GM19438 (cell line): ENCODE measurements at regions not wholly inside any gene's neighbourhood (a gene's known extent, or its start where the extent isn't known, plus 50 kb on each side); places are given as distances from the start of the nearest gene placed in this dataset.

Experiments used
- ATAC-seq: cut with Tn5 transposase; IDR thresholded peaks from one replicate; pipeline ENCODE4 v1.9.1; 2021; ENCODE audit warnings: low read depth; ENCODE audit not compliant: unreplicated experiment

DNA sequence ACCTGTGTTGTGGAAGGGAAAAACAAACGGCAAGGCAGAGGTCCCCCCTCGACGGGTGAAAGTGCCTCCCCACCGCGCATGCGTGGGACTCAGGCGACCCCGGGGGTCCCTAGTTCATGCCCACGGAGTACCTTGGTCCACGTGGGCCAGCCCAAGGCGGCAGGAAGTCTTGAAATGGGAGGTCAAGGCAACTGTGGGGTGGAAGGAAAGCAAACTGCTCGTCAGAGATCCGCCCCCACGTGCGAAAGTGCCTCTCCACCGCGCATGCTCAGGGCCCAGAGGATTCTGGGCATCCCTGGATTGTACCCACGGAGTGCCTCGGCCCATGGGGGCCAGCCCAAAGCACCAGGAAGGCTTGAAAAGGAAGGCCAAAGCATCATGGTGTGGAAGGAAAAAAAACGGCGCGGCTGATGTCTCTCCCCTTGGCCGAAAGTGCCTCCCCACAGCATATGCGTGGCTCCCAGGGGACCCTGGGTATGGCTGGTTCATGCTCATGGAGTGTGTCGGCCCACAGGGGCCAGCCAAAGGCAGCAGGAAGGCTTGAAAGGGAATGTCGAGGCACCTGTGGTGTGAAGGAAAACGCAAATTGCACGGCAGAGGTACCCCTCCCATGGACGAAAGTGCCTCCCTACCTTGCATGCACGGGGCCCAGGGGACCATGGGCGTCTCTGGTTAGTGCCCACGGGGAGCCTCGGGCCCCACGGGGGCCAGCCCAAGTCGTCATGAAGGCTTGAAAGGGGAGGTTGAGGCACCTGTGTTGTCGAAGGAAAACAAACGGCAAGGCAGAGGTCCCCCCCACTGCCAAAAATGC lies 369.7 kb downstream of the ALG10 start:
- no peak for ATAC-seq

DNA sequence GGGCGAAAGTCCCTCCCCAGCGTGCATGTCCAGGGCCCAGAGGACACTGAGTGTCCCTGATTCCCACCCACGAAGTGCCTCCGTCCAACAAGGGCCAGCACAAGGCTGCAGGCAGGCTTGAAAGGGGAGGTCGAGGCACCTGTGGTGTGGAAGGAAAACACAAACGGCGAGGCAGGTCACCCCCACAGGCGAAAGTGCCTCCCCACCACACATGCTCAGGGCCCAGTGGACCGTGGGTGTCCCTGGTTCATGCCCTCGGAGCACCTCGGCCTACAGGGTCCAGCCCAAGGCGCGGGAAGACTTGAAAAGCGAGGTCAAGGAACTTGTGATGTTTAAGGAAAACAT lies 370.4 kb downstream of the ALG10 start:
- no peak for ATAC-seq

DNA sequence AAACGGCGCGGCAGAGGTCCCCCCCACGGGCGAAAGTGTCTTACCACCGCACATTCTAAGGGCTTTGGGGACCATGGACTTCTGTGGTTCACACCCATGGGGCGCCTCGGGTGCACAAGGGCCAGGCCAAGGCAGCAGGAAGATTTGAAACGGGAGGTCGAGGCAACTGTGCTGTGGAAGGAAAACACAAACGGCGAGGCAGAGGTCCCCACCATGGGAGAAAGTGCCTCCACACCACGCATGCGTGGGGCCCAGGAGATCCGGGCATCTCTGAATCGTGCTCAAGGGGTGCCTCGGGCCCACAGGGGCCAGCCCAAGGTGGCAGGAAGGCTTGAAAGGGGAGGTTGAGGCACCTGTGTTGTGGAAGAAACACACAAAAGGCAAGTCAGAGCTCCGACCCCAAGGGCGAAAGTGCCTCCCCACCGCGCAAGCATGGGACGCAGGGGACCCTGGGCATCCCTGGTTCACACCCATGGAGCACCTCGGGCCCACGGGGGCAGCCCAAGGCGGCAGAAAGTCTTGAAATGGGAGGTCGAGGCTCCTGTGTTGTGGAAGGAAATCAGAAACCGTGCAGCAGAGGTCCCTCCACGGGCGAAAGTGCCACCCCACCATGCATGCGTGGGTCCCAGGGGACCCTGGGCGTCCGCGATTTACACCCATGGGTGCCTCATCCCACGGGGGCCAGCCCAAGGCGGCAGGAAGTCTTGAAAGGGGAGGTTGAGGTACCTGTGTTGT lies 371.0 kb downstream of the ALG10 start:
- no peak for ATAC-seq

DNA sequence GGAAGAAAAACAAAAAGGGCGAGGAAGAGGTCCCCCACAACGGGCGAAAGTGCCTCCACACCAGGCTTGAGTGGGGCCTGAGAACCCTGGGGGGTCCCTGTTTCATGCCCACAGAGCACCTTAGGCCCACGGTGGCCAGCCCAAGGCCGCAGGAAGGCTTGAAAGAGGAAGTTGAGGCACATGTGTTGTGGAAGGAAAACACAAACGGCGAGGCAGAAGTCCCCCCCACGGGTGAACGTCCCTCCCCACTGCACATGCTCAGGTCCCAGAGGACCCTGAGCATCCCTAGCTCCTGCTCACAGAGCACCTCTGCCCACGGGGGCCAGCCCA lies 371.5 kb downstream of the ALG10 start:
- ATAC-seq, result no peak

DNA sequence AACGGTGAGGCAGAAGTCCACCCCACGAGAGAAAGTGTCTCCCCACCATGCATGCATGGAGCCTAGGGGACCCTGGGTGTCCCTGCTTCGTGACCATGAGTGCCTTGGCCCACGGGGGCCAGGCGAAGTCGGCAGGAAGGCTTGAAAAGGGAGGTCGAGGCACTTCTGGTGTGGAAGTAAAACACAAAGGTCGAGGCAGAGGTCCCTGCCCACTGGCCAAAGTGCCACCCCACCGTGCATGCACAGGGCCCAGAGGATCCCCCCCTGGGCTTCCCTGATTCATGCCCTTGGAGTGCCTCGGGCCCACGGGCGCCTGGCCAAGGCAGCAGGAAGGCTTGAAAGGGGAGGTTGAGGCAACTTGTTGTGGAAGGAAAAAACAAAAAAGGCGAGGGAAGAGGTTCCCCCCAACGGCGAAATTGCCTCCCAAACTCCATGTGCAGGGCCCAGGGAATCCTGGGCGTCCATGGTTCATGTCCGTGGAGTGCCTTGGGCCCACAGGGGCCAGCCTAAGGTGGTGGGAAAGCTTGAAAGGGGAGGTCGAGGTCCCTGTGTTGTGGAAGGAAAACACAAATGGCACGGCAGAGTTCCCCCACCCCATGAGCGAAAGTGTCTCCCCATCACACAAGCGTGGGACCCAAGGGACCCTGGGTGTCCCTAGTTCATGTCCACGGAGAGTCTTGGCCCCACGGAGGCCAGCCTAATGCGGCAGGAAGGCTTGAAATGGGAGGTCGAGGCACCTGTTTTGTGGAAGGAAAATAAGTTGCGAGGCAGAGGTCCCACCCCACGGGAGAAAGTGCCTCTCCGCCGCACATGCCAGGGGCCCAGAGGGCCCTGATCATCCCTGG lies 372.1 kb downstream of the ALG10 start:
- ATAC-seq, result no peak

DNA sequence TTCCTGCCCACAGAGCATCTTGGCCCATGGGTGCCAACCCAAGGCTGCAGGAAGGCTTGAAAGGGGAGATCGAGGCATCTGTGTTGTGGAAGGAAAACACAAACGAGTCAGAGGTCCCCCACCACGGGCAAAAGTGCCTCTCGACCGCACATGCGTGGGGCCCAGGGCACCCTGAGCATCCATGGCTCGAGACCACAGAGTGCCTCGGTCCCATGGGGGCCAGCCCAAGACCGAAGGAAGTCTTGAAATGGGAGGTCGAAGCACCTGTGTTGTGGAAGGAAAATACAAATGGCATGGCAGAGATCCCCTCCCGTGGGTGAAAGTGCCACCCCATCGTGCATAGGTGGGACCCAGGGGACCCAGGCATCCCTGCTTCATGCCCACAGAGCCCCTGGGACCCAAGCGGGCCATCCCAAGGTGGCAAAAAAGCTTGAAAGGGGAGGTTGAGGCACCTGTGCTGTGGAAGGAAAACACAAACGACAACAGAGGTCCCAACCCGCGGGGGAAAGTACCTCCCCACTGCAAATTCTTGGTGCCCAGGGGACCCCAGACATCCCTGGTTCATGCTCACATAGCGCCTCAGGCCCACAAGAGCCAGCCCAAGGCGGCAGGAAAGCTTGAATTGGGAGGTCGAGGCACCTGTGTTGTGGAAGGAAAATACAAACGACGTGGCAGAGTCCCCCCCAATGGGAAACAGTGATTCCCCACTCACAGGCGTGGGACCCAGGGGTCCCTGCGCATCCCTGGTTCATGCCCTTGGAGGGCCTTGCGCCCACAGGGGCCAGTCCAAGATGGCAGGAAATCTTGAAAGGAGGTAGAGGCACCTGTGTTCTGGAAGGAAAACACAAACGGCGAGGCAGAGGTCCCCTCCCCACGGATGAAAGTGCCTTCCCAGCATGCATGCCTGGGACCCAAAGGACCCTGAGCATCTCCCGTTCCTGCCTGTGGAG lies 373.0 kb downstream of the ALG10 start:
- no peak for ATAC-seq

DNA sequence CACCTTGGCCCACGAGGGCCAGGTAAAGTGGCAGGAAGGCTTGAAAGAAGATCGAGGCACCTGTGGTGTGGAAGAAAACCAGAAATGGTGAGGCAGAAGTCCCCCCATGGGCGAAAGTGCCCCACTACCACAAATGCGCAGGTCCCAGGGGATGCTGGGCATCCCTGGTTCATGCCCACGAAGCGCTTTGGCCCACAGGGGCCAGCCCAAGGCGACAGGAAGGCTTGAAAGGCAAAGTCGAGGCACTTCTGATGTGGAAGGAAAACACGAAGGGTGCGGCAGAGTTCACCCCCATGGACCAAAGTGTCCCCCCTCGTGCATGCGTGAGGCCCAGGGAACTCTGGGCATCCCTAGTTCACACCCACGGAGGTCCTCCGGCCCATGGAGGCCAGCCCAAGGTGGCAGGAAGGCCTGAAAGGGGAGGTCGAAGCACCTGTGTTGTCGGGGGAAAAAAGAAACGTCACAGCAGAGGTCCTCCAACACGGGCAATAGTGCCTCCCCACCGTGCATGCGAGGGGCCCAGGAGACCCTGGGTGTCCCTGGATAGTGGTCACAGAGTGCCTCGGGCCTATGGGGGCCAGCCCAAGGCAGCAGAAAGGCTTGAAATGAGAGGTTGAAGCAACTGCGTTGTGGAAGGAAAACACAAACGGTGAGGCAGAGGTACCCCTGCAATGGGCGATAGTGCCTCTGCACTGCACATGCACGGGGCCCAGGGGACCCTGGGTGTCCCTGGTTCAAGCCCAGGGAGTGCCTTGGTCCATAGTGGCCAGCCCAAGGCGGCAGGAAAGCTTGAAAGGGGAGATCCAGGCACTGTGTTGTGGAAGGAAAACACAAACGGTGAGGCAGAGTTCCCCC lies 373.9 kb downstream of the ALG10 start:
- ATAC-seq, result no peak

DNA sequence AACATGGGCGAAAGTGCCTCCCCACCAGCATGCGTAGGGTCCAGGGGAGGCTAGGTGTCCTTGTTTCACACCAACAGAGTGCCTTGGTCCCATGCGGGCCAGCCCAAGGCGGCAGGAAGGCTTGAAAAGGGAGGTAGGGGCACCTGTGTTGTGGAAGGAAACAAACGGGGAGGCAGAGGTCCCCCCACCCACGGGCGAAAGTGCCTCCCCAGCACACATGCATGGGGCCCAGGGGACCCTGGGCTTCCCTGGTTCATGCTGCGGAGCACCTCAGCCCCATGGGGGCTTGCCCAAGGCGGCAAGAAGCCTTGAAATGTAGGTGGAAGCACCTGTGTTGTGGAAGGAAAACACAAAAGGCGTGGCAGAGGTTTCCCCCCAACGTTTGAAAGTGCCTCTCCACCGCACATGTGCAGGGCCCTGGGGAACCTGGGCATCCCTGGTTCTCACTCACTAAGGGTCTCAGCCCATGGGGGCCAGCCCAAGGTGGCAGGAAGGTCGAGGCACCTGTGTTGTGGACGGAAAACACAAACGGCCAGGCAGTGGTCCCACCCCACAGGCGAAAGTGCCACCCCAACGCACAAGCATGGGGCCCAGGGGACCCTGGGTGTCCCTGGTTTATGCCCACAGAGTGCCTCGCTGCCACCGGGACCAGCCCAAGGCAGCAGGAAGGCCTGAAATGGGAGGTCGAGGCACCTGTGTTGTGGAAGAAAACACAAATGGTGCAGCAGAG lies 374.7 kb downstream of the ALG10 start:
- no peak for ATAC-seq

DNA sequence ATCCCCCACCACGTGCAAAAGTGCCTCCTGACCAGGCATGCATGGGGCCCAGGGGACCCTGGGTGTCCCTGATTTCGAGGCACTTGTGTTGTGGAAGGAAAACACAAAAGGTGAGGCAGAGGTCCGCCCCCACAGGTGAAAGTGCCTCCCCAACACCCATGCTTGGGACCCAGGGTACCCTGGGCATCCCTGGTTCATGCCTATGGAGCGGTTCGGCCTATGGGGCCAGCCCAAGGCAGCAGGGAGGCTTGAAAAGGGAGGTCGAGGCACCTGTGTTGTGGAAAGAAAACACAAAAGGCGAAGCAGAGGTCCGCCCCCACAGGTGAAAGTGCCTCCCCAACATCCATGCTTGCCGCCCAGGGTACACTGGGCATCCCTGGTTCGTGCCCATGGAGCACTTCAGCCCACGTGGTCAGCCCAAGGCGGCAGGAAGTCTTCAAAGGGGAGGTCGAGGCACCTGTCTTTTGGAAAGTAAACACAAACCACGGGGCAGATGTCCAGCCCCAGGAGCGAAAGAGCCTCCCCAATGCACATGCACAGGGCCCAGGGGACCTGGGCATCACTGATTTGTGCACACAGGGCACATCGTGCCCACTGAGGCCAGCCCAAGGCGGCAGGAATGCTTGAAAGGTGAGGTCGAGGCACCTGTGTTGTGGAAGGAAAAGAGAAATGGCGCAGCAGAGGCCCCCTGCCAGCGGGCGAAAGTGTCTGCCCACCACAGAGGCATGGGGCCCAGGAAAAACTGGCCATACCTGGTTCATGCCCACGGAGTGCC lies 375.5 kb downstream of the ALG10 start:
- ATAC-seq, result no peak

DNA sequence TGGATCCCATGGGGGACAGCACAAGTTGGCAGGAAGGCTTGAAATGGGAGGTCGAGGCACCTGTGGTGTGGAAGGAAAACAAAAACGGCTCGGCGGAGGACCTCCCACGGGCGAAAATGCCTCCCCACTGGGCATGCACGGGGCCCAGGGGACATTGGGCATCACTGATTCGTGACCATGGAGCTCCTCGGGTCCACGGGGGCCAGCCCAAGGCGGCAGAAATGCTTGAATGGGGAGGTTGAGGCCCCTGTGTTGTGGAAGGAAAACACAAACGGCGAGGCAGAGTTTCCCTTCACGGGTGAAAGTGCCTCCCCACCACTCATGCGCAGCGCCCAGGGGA lies 376.0 kb downstream of the ALG10 start:
- no peak for ATAC-seq

DNA sequence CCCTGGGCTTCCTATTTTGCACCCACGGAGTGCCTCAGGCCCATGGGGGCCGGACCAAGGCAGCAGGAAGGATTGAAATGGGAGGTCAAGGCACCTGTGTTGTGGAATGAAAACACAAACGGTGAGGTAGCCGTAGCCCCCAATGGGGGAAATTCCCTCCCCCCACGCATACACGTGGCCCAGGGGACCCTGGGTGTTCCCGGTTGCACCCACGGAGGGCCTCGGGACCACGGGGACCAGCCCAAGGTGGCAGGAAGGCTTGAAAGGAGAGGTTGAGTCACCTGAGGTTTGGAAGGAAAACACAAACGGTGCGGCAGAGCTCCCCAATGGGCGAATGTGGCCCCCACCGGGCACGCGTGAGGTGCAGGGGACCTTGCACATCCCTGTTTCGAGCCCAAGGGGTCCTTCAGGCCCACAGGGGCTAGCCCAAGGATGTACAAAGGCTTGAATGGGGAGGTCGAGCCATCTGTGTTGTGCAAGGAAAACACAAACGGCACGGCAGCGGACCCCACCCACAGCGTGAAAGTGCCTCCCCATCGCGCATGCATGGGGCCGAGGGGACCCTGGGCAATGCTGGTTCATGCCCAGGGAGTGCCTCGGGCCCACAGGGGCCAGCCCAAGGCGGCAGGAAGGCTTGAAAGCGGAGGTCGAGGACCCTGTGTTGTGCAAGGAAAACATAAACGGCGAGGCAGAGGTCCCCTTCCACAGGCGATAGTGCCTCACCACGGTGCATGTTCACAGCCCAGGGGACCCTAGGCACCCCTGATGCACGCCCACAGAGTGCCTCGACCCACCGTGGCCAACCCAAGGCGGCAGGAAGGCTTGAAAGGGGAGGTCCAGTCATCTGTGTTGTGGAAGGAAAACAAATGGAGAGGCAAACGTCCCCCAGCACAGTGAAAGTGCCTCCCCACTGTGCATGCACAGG lies 376.7 kb downstream of the ALG10 start:
- no peak for ATAC-seq

DNA sequence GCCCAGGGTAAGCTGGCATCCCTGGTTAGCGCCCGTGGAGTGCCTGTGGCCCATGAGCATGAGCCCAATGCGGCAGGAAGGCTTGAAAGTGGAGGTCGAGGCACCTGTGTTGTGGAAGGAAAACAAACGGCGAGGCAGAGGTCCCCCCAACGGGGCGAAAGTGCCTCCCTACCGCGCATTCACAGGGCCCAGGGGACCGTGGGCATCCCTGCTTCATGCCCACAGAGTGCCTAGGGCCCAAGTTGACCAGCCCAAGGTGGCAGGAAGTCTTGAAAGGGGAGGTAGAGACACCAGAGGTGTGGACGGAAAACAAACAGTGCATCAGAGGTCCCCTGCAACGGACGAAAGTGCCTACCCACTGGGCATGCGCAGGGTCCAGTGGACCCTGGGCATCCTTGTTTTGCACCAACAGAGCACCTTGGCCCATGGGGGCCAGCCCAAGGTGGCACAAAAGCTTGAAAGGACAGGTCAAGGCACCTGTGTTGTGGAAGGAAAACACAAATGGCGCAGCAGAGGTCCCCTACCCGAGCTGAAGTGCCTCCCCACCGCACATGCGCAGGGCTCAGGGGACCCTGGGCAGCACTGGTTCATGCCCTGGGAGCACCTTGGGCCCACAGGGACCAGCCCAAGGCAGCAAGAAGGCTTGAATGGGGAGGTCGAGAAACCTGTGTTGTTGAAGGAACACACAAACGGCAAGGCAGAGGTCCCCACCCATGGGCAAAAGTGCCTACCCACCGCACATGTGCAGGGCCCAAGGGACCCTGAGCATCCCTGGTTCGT lies 377.5 kb downstream of the ALG10 start:
- no peak for ATAC-seq

DNA sequence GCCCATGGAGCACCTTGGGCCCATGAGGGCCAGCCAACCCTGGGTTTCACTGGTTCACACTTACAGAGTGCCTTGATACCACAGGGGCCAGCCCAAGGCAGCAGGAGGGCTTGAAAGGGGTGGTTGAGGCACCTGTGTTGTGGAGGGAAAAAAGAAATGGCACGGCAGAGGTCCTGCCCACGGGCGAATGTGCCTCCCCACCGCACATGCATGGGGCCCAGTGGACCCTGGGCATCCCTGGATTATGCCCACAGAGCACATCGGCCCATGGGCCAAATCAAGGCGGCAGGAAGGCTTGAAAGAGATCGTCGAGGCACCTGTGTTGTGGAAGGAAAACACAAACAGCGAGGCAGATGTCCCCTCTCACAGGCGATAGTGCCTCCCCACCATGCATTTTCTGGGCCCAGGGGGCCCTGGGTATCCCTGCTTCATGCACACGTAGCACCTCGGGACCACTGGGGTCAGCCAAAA lies 378.1 kb downstream of the ALG10 start:
- ATAC-seq, result no peak

DNA sequence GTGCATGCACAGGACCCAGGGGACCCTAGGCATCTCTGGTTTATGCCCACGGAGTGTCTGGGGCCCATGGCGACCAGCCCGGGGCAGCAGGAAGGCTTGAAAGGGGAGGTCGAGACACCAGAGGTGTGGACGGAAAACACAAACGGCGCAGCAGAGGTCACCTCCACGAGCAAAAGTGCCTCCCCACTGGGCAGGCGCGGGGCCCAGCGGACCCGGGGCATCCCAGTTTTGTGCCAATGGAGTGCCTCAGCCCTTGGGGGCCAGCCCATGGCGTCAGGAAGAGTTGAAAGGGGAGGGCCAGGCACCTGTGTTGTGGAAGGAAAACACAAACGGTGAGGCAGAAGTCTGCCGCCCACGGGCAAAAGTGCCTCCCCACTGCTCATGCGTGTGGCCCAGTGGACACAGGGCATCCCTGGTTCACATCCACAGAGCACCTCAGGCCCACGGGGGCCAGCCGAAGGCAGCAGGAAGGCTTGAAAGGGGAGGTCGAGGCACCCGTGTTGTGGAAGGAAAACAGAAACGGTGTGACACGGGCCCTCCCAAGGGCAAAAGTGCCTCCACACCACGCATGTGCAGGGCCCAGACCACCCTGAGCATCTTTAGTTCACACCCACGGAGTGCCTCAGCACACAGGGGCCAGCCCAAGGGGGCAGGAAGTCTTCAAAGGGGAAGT lies 378.8 kb downstream of the ALG10 start:
- no peak for ATAC-seq

DNA sequence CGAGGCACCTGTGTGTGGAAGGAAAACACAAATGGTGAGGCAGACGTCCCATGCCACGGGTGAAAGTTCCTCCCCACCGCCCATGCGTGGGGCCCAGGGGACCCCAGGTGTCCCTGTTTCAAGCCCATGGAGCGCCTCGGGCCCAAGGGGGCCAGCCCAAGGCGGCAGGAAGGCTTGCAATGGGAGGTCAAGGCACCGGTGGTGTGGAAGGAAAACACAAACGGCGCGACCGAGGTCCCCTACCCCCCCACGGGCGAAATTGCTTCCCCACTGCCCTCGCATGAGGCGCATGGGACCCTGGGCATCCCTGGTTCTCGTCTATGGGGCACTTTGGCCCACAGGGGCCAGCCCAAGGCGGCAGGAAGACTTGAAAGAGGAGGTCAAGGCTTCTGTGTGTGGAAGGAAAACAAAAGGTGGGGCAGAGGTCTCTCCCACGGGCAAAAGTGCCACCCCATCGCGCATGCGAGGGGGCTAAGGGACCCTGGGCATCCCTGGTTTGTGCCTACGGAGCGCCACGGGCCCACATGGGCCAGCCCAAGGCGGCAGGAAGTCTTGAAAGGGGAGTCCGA lies 379.4 kb downstream of the ALG10 start:
- ATAC-seq, result no peak
